GM13977 (cell line): ENCODE measurements at regions not wholly inside any gene's neighbourhood (a gene's known extent, or its start where the extent isn't known, plus 50 kb on each side); places are given as distances from the start of the nearest gene placed in this dataset.

ENCODE experiments used
- DNase-seq: peaks from one replicate; pipeline ENCODE4 v3.0.0; 2012; ENCODE audit warnings: low spot score
- CTCF ChIP-seq: IDR thresholded peaks from 2 replicates; pipeline ENCODE4 v1.5.1; 2012; ENCODE audit warnings: mild to moderate bottlenecking, control low read depth; ENCODE audit not compliant: insufficient read depth; ENCODE audit errors: extremely low read depth, missing control alignments
- in situ Hi-C: fragments of 300-500 bp; cut with MboI; formaldehyde crosslinking; loops from one replicate; pipeline ENCODE4 v1.12.0; 2022; ENCODE audit warnings: low sequenced_read_pairs, low pct_unique_long_range_greater_than_20kb, mixed read lengths, inconsistent platforms; ENCODE audit not compliant: unreplicated experiment

GRCh38 chr2:11043245-11043644 is 112.0 kb upstream of the SLC66A3 start:
- TF ChIP-seq CTCF: no peak
- in situ Hi-C loops: no loop called here

GRCh38 chr2:11044201-11044600 is 111.1 kb upstream of the SLC66A3 start:
- in situ Hi-C loops: no loop called here
- DNase-seq: no peak

More at GRCh38 chr2:11043245-11043644, 112.0 kb upstream of the SLC66A3 start:
- no peak for DNase-seq

GRCh38 chr2:11045294-11045693 is 110.0 kb upstream of the SLC66A3 start:
- no peak for TF ChIP-seq CTCF
- in situ Hi-C loops: no loop called here
- no peak for DNase-seq

More at GRCh38 chr2:11044201-11044600, 111.1 kb upstream of the SLC66A3 start:
- no peak for TF ChIP-seq CTCF

- in situ Hi-C loops: no loop called here
- no peak for DNase-seq
- no peak for TF ChIP-seq CTCF
These were observed 106.8 kb upstream of the SLC66A3 start for GRCh38 chr2:11048335-11049008.

- no peak for TF ChIP-seq CTCF
- in situ Hi-C loops: no loop called here
- DNase-seq: no peak
These were observed 104.7 kb upstream of the SLC66A3 start for GRCh38 chr2:11050565-11050964.

GRCh38 chr2:11051280-11051679 is 104.0 kb upstream of the SLC66A3 start:
- TF ChIP-seq CTCF: no peak
- in situ Hi-C loops: no loop called here
- DNase-seq: no peak
